ENCODE measurements at regions not wholly inside any gene's neighbourhood (a gene's known extent, or its start where the extent isn't known, plus 50 kb on each side); places are given as distances from the start of the nearest gene placed in this dataset.
"Not testable (repeated sequence)": the region's sequence is repeated elsewhere in the genome, so short reads cannot be mapped to it uniquely, and the experiment has no call there.

DNA sequence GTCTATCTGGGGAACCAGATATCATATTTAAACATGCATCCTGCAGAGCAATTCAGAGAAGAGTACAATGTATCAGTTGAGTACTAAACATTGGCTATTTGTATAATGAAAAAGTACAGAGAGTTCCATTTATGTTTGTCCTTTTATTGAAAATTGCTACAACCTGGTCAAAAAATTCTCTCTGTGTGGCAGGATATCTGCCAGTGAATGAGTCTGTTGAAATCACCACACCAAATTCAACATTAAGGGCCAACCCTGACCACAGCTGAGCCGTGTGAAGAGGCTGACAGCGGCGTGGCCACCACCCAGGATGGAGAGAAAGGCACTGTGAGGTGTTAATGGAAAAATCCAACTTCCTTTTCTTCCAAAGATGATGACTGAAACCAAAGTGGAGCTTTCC is 422.7 kb upstream of the PIK3R1 start:
- Mint-ChIP-seq H3K9me3 (peaks cover 0 to under 1% (median 0%) of the 10 kb centered on the region in 9 donors), H3K27me3 (no peaks in the 10 kb centered on the region), H3K36me3 (peaks cover 0 to under 1% (median 0%) of the 10 kb centered on the region in 3 donors), H3K4me3 (no peak overlapping the region), H3K27ac (no peak overlapping the region), H3K4me1 (peaks cover 0 to 2% (median 0%) of the 10 kb centered on the region in 4 donors)
- POLR2A ChIA-PET: no interaction called here
- no peak for ATAC-seq
- no peak for DNase-seq

DNA sequence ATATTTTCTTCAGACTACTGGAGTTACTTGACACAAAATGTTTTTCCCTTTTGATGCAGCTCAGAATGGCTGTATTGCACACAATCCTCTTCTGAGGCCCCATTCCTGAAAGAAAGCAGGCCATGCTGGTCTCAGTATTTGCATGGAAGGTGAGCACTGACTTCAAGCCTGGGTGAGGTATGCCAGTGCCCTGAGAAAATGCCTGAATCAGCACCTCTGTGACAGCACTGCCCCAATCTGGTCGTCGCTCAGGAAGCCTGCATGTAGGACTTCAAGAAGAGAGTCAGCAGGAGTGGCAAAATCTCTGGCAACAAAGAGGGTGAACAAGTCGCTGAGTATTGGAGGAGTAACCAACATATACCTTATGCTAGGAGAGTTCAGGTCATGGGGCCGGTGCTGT is 425.2 kb upstream of the PIK3R1 start:
- no peak overlapping the region for H3K27ac Mint-ChIP-seq
- DNase-seq: no peak
- H3K4me3 Mint-ChIP-seq: no peak overlapping the region
- no peak for ATAC-seq
- H3K4me1 Mint-ChIP-seq: peaks cover 0 to 5% (median 0%) of the 10 kb centered on the region in 4 donors
- H3K36me3 Mint-ChIP-seq: no peaks in the 10 kb centered on the region
- no peaks in the 10 kb centered on the region for H3K9me3 Mint-ChIP-seq
- H3K27me3 Mint-ChIP-seq: no peaks in the 10 kb centered on the region
- POLR2A ChIA-PET: no interaction called here

DNA sequence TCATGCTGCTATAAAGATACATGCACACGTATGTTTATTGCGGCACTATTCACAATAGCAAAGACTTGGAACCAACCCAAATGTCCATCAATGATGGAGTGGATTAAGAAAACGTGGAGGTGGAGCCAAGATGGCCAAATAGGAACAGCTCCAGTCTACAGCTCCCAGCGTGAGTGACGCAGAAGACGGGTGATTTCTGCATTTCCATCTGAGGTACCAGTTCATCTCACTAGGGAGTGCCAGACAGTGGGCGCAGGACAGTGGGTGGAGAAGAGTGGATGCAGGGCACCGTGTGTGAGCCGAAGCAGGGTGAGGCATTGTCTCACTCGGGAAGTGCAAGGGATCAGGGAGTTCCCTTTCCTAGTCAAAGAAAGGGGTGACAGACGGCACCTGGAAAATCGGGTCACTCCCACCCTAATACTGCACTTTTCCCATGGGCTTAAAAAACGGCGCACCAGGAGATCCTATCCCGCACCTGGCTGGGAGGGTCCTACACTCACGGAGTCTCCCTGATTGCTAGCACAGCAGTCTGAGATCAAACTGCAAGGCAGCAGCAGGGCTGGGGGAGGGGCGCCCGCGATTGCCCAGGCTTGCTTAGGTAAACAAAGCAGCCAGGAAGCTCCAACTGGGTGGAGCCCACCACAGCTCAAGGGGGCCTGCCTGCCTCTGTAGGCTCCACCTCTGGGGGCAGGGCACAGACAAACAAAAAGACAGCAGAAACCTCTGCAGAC is 435.5 kb upstream of the PIK3R1 start:
- peak in 1 of 10 donors; percentile 5 for DNase-seq
- H3K4me3 Mint-ChIP-seq, H3K27me3 Mint-ChIP-seq, H3K4me1 Mint-ChIP-seq, H3K36me3 Mint-ChIP-seq, ATAC-seq: not testable (repeated sequence)
- Mint-ChIP-seq H3K9me3 (peaks cover 0 to 17% (median 5%) of the 10 kb centered on the region in 9 donors), H3K27ac (peak overlapping the region in 1 of 10 donors; percentile 33)
- POLR2A ChIA-PET: interaction anchor here (0.7 kb wide), 1 partner anchor 20 kb away, joined by 3 read pairs; no protein-coding TSS in a partner anchor

DNA sequence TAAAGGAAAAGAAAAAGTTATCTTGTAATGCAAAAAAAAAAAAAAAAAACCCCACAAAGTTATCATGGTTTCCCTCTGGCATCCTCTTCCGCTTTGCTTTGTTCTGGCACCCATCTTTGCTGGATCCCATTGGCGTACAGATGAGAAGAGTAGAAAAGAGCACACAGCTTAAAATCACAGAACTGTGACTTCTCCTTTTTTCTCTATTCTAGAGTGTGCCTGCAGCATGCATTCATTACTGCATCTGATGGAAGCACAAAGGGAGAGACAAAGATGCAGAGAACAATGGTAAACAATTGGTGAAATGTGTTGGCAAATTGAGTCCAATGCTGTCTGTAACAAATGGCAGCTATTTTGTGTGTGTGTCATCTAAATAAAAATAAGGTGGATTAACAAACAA is 440.8 kb upstream of the PIK3R1 start:
- no peak overlapping the region for H3K4me3 Mint-ChIP-seq
- H3K9me3 Mint-ChIP-seq: peaks cover 0 to 17% (median 0%) of the 10 kb centered on the region in 9 donors
- POLR2A ChIA-PET: interaction anchor here (0.7 kb wide), 1 partner anchor 685 kb away, joined by 3 read pairs; no protein-coding TSS in a partner anchor
- no peaks in the 10 kb centered on the region for H3K36me3 Mint-ChIP-seq
- DNase-seq: no peak
- no peak overlapping the region for H3K27ac Mint-ChIP-seq
- peaks cover 0 to under 1% (median under 1%) of the 10 kb centered on the region in 4 donors for H3K4me1 Mint-ChIP-seq
- peaks cover 0 to 5% (median 3%) of the 10 kb centered on the region in 5 donors for H3K27me3 Mint-ChIP-seq
- no peak for ATAC-seq

DNA sequence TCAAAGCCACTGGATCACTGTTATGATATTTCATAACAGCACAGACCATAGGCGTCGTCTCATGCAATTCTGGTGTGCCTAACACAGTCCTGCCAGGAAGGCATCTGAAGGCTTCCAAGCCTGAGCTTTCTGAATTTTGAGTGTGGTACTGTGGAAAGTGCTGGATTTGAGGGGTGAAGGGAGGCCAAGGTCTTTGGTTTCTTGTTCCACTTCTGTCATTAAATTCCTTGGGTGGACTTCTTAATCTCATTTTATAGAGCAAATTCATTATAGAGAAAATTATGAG is 441.3 kb upstream of the PIK3R1 start:
- peaks cover 0 to 5% (median 3%) of the 10 kb centered on the region in 5 donors for H3K27me3 Mint-ChIP-seq
- no peak overlapping the region for H3K4me3 Mint-ChIP-seq
- ATAC-seq (no peak), DNase-seq (no peak)
- no peaks in the 10 kb centered on the region for H3K4me1 Mint-ChIP-seq
- H3K9me3 Mint-ChIP-seq: peaks cover 0 to 17% (median 0%) of the 10 kb centered on the region in 9 donors
- no peak overlapping the region for H3K27ac Mint-ChIP-seq
- POLR2A ChIA-PET: no interaction called here
- H3K36me3 Mint-ChIP-seq: no peaks in the 10 kb centered on the region

DNA sequence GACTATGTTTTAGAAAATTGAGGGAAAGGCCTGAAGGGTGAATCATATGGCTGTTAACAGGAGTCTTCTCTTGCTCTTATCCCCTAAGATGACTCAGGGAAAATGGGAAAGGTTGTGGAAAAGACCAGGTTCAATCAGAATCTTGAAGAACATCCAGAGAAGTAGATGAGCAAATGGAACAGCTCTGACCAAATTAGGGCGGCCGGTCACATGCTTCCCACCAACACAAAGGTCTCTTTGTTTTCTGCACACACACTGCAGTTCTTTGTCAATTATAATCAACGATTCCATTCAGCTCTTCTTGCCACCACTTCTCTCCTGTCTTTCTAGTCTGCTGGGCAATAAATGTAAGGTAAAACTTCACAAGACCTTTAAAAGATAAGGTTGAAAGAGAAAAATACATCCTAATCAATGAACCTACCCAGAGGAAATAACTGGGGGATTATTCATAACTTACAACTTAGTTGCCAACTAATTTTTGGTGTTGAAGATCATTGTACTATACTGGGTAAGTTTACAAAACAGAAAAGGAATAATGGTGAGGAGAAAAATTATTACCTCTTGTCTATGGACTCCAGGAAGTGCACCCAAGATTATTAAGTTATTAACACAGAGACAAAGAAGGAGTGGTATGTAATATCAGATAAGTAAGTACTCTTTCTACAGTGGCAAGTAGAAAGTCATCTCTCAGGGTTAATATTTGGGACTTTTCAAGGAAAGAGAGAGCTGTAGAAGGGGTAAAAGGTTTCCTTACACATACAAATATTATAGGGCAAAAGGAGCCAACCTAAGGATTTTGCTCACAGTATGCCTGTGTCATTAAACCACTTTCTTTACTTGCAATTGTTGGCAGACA is 441.9 kb upstream of the PIK3R1 start:
- POLR2A ChIA-PET: no interaction called here
- Mint-ChIP-seq H3K9me3 (peaks cover 0 to 17% (median 0%) of the 10 kb centered on the region in 9 donors), H3K27me3 (peaks cover 0 to 5% (median 3%) of the 10 kb centered on the region in 5 donors), H3K36me3 (no peaks in the 10 kb centered on the region), H3K4me1 (no peaks in the 10 kb centered on the region), H3K4me3 (no peak overlapping the region), H3K27ac (peak overlapping the region in 1 of 10 donors; percentile 16)
- no peak for DNase-seq
- no peak for ATAC-seq

DNA sequence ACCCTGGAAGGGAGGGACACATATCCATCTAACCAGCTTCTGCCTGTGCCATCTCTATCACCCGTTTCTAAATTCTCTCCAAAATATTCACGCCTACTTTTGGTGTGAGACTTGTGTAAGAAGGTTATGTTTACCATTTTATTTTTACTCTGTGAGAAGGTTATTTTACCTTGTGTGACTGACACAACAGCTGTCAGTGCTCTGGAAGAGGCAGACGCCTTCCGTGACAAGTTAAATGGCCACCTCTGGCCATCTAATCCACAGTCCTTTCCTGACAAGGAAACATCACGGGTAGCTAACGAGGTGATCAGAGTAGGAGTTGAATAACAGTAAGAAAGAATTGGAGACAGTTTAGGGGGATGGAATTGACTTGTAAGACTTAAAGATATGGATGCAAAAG is 443.8 kb upstream of the PIK3R1 start:
- Mint-ChIP-seq H3K4me1 (no peaks in the 10 kb centered on the region), H3K9me3 (peaks cover 0 to 2% (median 0%) of the 10 kb centered on the region in 9 donors), H3K27me3 (peaks cover 0 to 2% (median under 1%) of the 10 kb centered on the region in 5 donors), H3K27ac (no peak overlapping the region), H3K36me3 (no peaks in the 10 kb centered on the region), H3K4me3 (no peak overlapping the region)
- POLR2A ChIA-PET: no interaction called here
- no peak for ATAC-seq
- no peak for DNase-seq

DNA sequence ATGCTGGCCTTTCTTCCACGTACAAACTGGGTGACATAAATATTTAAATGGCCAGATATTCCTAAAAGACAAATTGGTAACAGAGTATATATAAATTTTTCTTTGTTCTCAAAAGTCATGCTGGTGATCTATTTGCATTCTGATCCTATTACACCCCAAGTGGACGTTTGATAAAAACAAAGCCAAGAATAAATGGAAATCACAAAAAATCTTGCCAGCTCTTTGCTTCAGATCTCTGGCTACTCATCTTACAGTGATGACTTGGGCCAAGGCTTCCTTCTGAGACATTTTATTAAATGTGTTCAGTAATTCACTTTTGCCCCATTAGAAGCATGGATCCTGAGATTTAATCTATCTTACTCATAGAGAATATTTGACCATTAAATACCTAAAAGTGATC is 444.3 kb upstream of the PIK3R1 start:
- peaks cover 0 to 2% (median 0%) of the 10 kb centered on the region in 5 donors for H3K27me3 Mint-ChIP-seq
- H3K9me3 Mint-ChIP-seq: no peaks in the 10 kb centered on the region
- H3K36me3 Mint-ChIP-seq: no peaks in the 10 kb centered on the region
- DNase-seq (no peak), ATAC-seq (no peak)
- no peak overlapping the region for H3K27ac Mint-ChIP-seq
- no peak overlapping the region for H3K4me3 Mint-ChIP-seq
- no peaks in the 10 kb centered on the region for H3K4me1 Mint-ChIP-seq
- POLR2A ChIA-PET: no interaction called here

DNA sequence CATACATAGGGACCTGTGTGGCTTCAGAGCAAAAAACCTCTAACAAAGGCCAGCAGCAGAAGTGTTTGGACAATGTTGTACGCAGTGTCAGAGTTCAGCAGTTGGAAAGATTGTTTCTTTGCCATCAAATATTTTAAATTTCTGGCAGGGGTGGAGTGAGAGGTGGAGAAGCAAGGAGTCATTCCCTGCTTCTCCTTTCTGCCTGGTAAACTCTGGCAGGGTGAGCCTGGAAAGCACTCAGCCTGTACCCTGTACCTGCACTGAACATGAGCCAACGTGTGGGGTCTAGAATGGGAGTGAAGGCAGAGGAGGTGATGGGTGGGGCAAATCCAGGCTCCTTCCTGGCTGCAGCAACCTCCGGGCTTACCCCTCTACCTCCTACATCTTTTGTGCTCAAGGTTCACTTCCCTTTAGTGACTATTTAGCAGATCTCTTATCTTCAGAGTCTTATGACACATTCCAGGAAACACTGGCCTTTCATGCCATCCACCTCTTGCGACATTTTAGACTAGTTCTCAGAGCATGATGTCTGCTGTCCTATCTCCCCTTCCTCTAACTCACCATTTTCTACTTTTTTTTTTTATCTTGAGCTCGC is 445.0 kb upstream of the PIK3R1 start:
- POLR2A ChIA-PET: no interaction called here
- DNase-seq: no peak
- no peak for ATAC-seq
- no peaks in the 10 kb centered on the region for H3K4me1 Mint-ChIP-seq
- peaks cover 0 to 2% (median 0%) of the 10 kb centered on the region in 5 donors for H3K27me3 Mint-ChIP-seq
- H3K4me3 Mint-ChIP-seq: no peak overlapping the region
- no peaks in the 10 kb centered on the region for H3K36me3 Mint-ChIP-seq
- no peaks in the 10 kb centered on the region for H3K9me3 Mint-ChIP-seq
- H3K27ac Mint-ChIP-seq: peak overlapping the region in 1 of 10 donors; percentile 0

DNA sequence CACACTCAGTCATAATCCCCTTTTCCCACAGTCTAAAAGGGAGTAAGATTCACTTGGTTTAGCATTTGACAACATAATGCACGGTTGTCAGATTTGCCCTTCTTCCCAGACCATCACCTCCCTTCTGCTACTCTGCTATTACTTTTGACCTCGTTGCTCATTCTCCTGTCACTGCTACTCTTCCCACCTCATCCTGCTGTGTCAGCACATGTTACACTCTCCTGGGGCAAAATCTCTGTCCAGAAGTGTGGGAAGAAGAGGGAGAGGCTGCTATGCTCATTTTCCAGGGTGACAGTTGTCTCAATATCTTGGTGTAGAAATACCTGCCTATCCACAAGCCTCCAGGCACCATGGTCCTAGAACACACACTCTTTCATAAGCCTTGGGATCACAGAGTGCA is 449.9 kb upstream of the PIK3R1 start:
- Mint-ChIP-seq H3K27ac (no peak overlapping the region), H3K9me3 (peaks cover 0 to 18% (median 4%) of the 10 kb centered on the region in 9 donors), H3K4me1 (no peaks in the 10 kb centered on the region), H3K4me3 (no peak overlapping the region), H3K27me3 (peaks cover 0 to 2% (median 0%) of the 10 kb centered on the region in 5 donors), H3K36me3 (no peaks in the 10 kb centered on the region)
- no peak for ATAC-seq
- POLR2A ChIA-PET: no interaction called here
- no peak for DNase-seq

DNA sequence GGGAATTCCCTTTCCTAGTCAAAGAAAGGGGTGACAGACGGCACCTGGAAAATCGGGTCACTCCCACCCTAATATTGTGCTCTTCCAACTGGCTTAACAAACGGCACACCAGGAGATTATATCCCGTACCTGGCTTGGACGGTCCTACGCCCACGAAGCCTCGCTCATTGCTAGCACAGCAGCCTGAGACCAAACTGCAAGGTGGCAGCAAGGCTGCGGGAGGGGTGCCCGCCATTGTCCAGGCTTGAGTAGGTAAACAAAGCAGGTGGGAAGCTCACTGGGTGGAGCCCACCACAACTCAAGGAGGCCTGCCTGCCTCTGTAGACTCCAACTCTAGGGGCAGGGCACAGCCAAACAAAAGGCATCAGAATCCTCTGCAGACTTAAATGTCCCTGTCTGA is 457.8 kb upstream of the PIK3R1 start:
- POLR2A ChIA-PET, H3K27me3 Mint-ChIP-seq, H3K27ac Mint-ChIP-seq, H3K4me1 Mint-ChIP-seq, H3K4me3 Mint-ChIP-seq, ATAC-seq, DNase-seq: not testable (repeated sequence)
- Mint-ChIP-seq H3K9me3 (peaks cover 6 to 62% (median 33%) of the 10 kb centered on the region in 9 donors), H3K36me3 (peaks cover 0 to 13% (median 6%) of the 10 kb centered on the region in 3 donors)

DNA sequence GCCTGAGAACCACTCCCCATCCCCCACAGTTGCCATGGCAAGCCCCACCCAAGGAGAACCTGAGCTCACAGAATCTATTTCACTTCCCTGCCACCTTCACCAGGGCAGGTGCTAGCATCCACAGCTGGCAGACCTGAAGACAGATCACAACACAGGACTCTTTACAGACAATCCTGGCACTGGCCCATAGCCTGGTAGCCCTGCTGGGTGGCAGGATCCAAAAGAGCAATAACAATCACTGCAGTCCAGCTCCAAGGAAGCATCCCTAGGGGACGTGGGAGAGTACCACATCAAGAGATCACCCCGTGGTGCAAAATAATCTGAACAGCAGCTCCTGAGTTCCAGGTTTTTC is 463.2 kb upstream of the PIK3R1 start:
- peaks cover 0 to 17% (median 17%) of the 10 kb centered on the region in 3 donors for H3K36me3 Mint-ChIP-seq
- ATAC-seq (no peak), DNase-seq (no peak)
- H3K4me3 Mint-ChIP-seq: no peak overlapping the region
- H3K27me3 Mint-ChIP-seq: peaks cover 0 to 4% (median 0%) of the 10 kb centered on the region in 5 donors
- no peaks in the 10 kb centered on the region for H3K4me1 Mint-ChIP-seq
- H3K9me3 Mint-ChIP-seq: peaks cover 8 to 60% (median 33%) of the 10 kb centered on the region in 9 donors
- H3K27ac Mint-ChIP-seq: no peak overlapping the region
- POLR2A ChIA-PET: no interaction called here

DNA sequence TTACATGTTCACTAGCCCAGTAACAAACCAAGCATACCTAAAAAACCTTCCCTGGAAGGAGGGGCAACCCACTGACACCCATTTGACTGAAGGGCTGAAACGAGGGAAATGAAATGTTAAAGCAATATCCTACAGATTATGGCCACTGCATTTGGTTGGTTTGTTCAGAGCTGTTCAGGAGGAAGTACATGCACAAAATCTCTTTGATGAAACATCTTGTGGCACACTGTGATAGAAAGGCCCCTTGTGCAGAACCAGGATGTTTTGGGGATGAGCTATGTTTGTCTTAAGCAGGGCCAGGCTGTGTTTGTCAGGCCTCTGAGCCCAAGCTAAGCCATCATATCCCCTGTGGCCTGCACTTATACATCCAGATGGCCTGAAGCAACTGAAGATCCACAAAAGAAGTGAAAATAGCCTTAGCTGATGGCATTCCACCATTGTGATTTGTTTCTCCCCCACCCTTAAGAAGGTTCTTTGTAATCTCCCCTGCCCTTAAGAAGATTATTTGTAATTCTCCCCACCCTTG is 467.3 kb upstream of the PIK3R1 start:
- POLR2A ChIA-PET: no interaction called here
- Mint-ChIP-seq H3K36me3 (peaks cover 0 to 34% (median 28%) of the 10 kb centered on the region in 3 donors), H3K9me3 (peaks cover 12 to 44% (median 32%) of the 10 kb centered on the region in 9 donors), H3K27me3 (peaks cover 0 to 4% (median 0%) of the 10 kb centered on the region in 5 donors), H3K4me1 (no peaks in the 10 kb centered on the region), H3K4me3 (no peak overlapping the region), H3K27ac (no peak overlapping the region)
- DNase-seq: no peak
- ATAC-seq: no peak
